GM12878 (cell line): ENCODE measurements at regions not wholly inside any gene's neighbourhood (a gene's known extent, or its start where the extent isn't known, plus 50 kb on each side); places are given as distances from the start of the nearest gene placed in this dataset.

Experiments
- ATAC-seq: fragments of 200-7000 bp; cut with Tn5 transposase; 3 replicates; pipeline ENCODE4 v1.9.1; 2020; ENCODE audit warnings: mild to moderate bottlenecking, moderate library complexity
- BruUV-seq: library from RNA; stranded (reverse); fragments of 400-500 nt; replicated peaks from 2 replicates; lab custom pipeline; 2021; lab: Mats Ljungman, UMichigan
- CTCF ChIA-PET: fragments of 300-600 bp; sonication (Branson Sonifier 250); formaldehyde crosslinking; extraction: SDS; loops from one replicate; lab custom pipeline; 2021; ENCODE audit warnings: inconsistent platforms; lab: Yijun Ruan, JAX
- POLR2A ChIA-PET: fragments of 350-600 bp; formaldehyde crosslinking; extraction: SDS; loops from one replicate; lab custom pipeline; 2021; ENCODE audit warnings: inconsistent platforms; lab: Charles Lee
- RAD21 ChIA-PET: fragments of 300-600 bp; sonication (Branson Sonifier 250); formaldehyde crosslinking; loops from one replicate; lab custom pipeline; 2023; ENCODE audit warnings: antibody characterized with exemption; ENCODE audit not compliant: unreplicated experiment; lab: Charles Lee
- SMC1A ChIA-PET: fragments of 300-600 bp; sonication (Branson Sonifier 250); formaldehyde crosslinking; loops from one replicate; lab custom pipeline; 2023; ENCODE audit not compliant: unreplicated experiment, uncharacterized antibody; lab: Charles Lee
- DNase-seq: peaks from one replicate; pipeline ENCODE4 v3.0.0-alpha.2; 2011; ENCODE audit warnings: low read depth, low spot score
- FAIRE-seq: peaks from 3 replicates; lab custom pipeline; 2011; peaks lifted over from hg19 to GRCh38; lab: Jason Lieb, UNC
- H2AFZ ChIP-seq: 2 replicates; pipeline ENCODE4 v1.6.0; 2011; ENCODE audit warnings: low read depth, low read length, control low read depth; ENCODE audit not compliant: control insufficient read depth
- H3K27ac ChIP-seq: 2 replicates; pipeline ENCODE4 v1.5.1; 2011; ENCODE audit warnings: control low read depth; ENCODE audit not compliant: control insufficient read depth, insufficient read depth
- H3K27me3 ChIP-seq, 2 experiments: replicated peaks in 1 of 2; 2 replicates each; pipeline versions ENCODE4 v1.6.0 to v1.6.1; 2011; ENCODE audit warnings: low read length in 1 of 2; ENCODE audit not compliant: control insufficient read depth in 2 of 2, insufficient read depth in 2 of 2
- H3K36me3 ChIP-seq, 2 experiments: 2 replicates each; pipeline ENCODE4 v1.5.1; 2011; ENCODE audit warnings: low read length in 1 of 2; ENCODE audit not compliant: control insufficient read depth in 2 of 2, insufficient read depth in 2 of 2
- H3K4me1 ChIP-seq: 2 replicates; pipeline ENCODE4 v1.6.1; 2011; ENCODE audit warnings: mild to moderate bottlenecking, low read length, moderate library complexity, mixed read lengths; ENCODE audit not compliant: control insufficient read depth, insufficient read depth
- H3K4me2 ChIP-seq: 2 replicates; pipeline ENCODE4 v1.6.0; 2011; ENCODE audit warnings: control low read depth; ENCODE audit not compliant: control insufficient read depth, insufficient read depth
- H3K4me3 ChIP-seq: fragments of 200-600 bp; sonication (generic); 2 replicates; pipeline ENCODE4 v1.5.1; 2016
- H3K79me2 ChIP-seq: 2 replicates; pipeline ENCODE4 v1.6.0; 2011; ENCODE audit warnings: low read length; ENCODE audit not compliant: control insufficient read depth, insufficient read depth
- H3K9ac ChIP-seq: 2 replicates; pipeline ENCODE4 v1.8.0; 2011; ENCODE audit warnings: low read length, control low read depth, mixed read lengths; ENCODE audit not compliant: control insufficient read depth, insufficient read depth
- H3K9me3 ChIP-seq: replicated peaks from 3 replicates; pipeline ENCODE4 v1.5.1; 2011; ENCODE audit warnings: mild to moderate bottlenecking, low read length; ENCODE audit not compliant: control insufficient read depth, insufficient read depth
- H4K20me1 ChIP-seq: 2 replicates; pipeline ENCODE4 v1.6.0; 2011; ENCODE audit not compliant: control insufficient read depth, insufficient read depth
- CHD1 ChIP-seq: IDR thresholded peaks from 2 replicates; pipeline ENCODE4 v1.6.1; 2012; ENCODE audit warnings: low read depth, low read length, improper control_type of control experiment
- KDM1A ChIP-seq: fragments of 200-600 bp; sonication (generic); IDR thresholded peaks from 2 replicates; pipeline ENCODE4 v1.6.1; 2016; ENCODE audit warnings: borderline replicate concordance
- MYC ChIP-seq: IDR thresholded peaks from 2 replicates; pipeline ENCODE4 v1.6.1; 2011; ENCODE audit warnings: mild to moderate bottlenecking, low read length, moderate library complexity, inconsistent platforms; ENCODE audit not compliant: insufficient read depth, insufficient replicate concordance, insufficient read length, severe bottlenecking
- NFYB ChIP-seq: IDR thresholded peaks from 2 replicates; pipeline ENCODE4 v1.6.1; 2011; ENCODE audit warnings: low read depth, mild to moderate bottlenecking, low read length, improper control_type of control experiment, moderate library complexity; ENCODE audit not compliant: insufficient read depth
- TAF1 ChIP-seq: IDR thresholded peaks from 2 replicates; pipeline ENCODE4 v1.6.1; 2011; ENCODE audit warnings: mild to moderate bottlenecking, low read depth, low read length, borderline replicate concordance
- ZNF217 ChIP-seq: fragments of 450-650 bp; IDR thresholded peaks from 2 replicates; pipeline ENCODE4 v1.6.1; 2017; ENCODE audit warnings: antibody characterized with exemption, mild to moderate bottlenecking
- WGBS: methylation state at CpG from one replicate; pipeline ENCODE4 v1.1.6; 2016; ENCODE audit warnings: low lambda C conversion rate; ENCODE audit not compliant: insufficient replicate concordance, insufficient coverage; ENCODE audit errors: missing lambda C conversion rate; 5-methylcytosine and 5-hydroxymethylcytosine counted together
- in situ Hi-C: fragments of 300-500 bp; cut with MboI; formaldehyde crosslinking; loops from 9 replicates; pipeline ENCODE4 v1.14.3; 2018; ENCODE audit warnings: mixed read lengths
- intact Hi-C: fragments of 100-400 bp; cut with micrococcal nuclease; formaldehyde crosslinking; loops from one replicate; pipeline ENCODE4 v1.14.2; 2022; ENCODE audit not compliant: unreplicated experiment
- TF ChIP-seq, protein P1 (sequence below): fragments of 450-650 bp; IDR thresholded peaks from 2 replicates; pipeline ENCODE4 v1.6.1; 2018; ENCODE audit warnings: mild to moderate bottlenecking, low read depth, moderate library complexity; ENCODE audit not compliant: partially characterized antibody

DNA sequence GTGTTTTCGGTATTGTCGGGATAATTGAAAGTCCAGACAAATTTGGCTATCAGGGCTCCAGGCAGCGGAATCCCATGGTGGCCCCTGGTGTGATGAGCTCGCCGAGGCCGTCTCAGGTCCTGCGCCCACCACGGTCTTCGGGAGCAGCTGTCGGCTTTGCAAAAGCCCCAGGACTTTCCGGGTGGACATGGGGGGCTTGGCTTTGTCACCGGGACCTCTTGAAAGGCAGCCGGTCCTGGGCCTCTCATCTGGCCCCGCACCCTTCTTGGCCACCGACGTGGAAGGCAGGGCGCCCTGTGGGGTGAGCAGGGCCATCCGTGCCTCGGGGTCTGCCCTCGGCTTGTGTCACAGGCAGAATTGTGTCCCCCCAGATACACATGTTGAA lies 87.1 kb upstream of the ACTRT2 start:
- no peaks in the 10 kb centered on the region for H4K20me1 ChIP-seq
- no peaks in the 10 kb centered on the region for H3K27me3 ChIP-seq
- CTCF ChIA-PET = no interaction called here
- H3K36me3 ChIP-seq = no peaks in the 10 kb centered on the region
- POLR2A ChIA-PET = no interaction called here
- no peak overlapping the region for H3K4me3 ChIP-seq
- H3K9me3 ChIP-seq = no peaks in the 10 kb centered on the region
- TF ChIP-seq MYC = no peak
- no peak for TF ChIP-seq TAF1
- TF ChIP-seq ZNF217 = no peak
- no peak for TF ChIP-seq KDM1A
- no peak for TF ChIP-seq CHD1
- TF ChIP-seq, protein P1, sequence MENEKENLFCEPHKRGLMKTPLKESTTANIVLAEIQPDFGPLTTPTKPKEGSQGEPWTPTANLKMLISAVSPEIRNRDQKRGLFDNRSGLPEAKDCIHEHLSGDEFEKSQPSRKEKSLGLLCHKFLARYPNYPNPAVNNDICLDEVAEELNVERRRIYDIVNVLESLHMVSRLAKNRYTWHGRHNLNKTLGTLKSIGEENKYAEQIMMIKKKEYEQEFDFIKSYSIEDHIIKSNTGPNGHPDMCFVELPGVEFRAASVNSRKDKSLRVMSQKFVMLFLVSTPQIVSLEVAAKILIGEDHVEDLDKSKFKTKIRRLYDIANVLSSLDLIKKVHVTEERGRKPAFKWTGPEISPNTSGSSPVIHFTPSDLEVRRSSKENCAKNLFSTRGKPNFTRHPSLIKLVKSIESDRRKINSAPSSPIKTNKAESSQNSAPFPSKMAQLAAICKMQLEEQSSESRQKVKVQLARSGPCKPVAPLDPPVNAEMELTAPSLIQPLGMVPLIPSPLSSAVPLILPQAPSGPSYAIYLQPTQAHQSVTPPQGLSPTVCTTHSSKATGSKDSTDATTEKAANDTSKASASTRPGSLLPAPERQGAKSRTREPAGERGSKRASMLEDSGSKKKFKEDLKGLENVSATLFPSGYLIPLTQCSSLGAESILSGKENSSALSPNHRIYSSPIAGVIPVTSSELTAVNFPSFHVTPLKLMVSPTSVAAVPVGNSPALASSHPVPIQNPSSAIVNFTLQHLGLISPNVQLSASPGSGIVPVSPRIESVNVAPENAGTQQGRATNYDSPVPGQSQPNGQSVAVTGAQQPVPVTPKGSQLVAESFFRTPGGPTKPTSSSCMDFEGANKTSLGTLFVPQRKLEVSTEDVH = no peak
- TF ChIP-seq NFYB = no peak
- RAD21 ChIA-PET = no interaction called here
- ATAC-seq (no peak), FAIRE-seq (no peak), DNase-seq (no peak)
- H3K79me2 ChIP-seq = no peaks in the 10 kb centered on the region
- SMC1A ChIA-PET = no interaction called here
- H3K4me1 ChIP-seq = no peaks in the 10 kb centered on the region
- intact Hi-C loops = no loop called here
- H2AFZ ChIP-seq = no peak overlapping the region
- H3K4me2 ChIP-seq = no peak overlapping the region
- 54% methylated on average over 20 of the region's 20 CpGs for WGBS
- no TSS peak for BruUV-seq
- in situ Hi-C loops = no loop called here
- H3K27ac ChIP-seq = no peak overlapping the region
- no peak overlapping the region for H3K9ac ChIP-seq
